MM.1S (cell line): ENCODE measurements at regions not wholly inside any gene's neighbourhood (a gene's known extent, or its start where the extent isn't known, plus 50 kb on each side); places are given as distances from the start of the nearest gene placed in this dataset.

ENCODE experiments used
- EZH2 ChIP-seq: fragments of 300-600 bp; sonication (generic); optimal IDR thresholded peaks from 2 replicates; pipeline ENCODE3; 2017; ENCODE audit warnings: low read depth, mild to moderate bottlenecking, antibody characterized with exemption, low read length, mixed read lengths
- EZH2phosphoT487 ChIP-seq: fragments of 300-600 bp; sonication (generic); IDR thresholded peaks from 2 replicates; pipeline ENCODE4 v1.6.1; 2018; ENCODE audit warnings: antibody characterized with exemption, low read length
- TF ChIP-seq, protein P1 (sequence below): fragments of 300-600 bp; sonication (generic); IDR thresholded peaks from 2 replicates; pipeline ENCODE4 v1.5.1; 2016; ENCODE audit warnings: antibody characterized with exemption, low read length, mixed read lengths

DNA sequence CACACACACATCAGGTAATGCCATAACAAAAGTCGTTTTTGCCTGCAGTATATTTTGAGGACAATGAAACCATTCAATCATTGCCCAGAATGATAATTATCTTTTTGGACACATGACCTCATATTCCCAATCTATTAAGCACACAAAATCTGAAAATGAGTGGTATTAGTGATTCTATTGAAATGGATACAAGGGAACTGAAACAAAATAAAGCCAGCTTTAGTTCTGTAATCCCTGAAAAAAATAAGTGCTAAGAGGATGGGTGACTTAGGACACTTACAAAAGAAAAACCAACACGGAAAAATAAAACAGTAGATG is 128.3 kb upstream of the MAF start:
- TF ChIP-seq, protein P1, sequence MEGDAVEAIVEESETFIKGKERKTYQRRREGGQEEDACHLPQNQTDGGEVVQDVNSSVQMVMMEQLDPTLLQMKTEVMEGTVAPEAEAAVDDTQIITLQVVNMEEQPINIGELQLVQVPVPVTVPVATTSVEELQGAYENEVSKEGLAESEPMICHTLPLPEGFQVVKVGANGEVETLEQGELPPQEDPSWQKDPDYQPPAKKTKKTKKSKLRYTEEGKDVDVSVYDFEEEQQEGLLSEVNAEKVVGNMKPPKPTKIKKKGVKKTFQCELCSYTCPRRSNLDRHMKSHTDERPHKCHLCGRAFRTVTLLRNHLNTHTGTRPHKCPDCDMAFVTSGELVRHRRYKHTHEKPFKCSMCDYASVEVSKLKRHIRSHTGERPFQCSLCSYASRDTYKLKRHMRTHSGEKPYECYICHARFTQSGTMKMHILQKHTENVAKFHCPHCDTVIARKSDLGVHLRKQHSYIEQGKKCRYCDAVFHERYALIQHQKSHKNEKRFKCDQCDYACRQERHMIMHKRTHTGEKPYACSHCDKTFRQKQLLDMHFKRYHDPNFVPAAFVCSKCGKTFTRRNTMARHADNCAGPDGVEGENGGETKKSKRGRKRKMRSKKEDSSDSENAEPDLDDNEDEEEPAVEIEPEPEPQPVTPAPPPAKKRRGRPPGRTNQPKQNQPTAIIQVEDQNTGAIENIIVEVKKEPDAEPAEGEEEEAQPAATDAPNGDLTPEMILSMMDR, result no peak
- TF ChIP-seq EZH2, result no peak
- TF ChIP-seq EZH2phosphoT487, result no peak
